H54 (cell line): ENCODE measurements at regions not wholly inside any gene's neighbourhood (a gene's known extent, or its start where the extent isn't known, plus 50 kb on each side); places are given as distances from the start of the nearest gene placed in this dataset.
A peak's percentile ranks its signal among the peaks of the same experiment; 100 is the strongest.

Experiments used
- DNase-seq: peaks from one replicate; pipeline ENCODE4 v3.0.0; 2011; ENCODE audit warnings: low spot score, mixed read lengths; ENCODE audit not compliant: insufficient read length
- FAIRE-seq: peaks from 3 replicates; lab custom pipeline; 2011; peaks lifted over from hg19 to GRCh38; lab: Jason Lieb, UNC
- POLR2A ChIP-seq: IDR thresholded peaks from 2 replicates; pipeline ENCODE4 v1.6.1; 2011; ENCODE audit warnings: low read depth, mild to moderate bottlenecking, low read length

DNA sequence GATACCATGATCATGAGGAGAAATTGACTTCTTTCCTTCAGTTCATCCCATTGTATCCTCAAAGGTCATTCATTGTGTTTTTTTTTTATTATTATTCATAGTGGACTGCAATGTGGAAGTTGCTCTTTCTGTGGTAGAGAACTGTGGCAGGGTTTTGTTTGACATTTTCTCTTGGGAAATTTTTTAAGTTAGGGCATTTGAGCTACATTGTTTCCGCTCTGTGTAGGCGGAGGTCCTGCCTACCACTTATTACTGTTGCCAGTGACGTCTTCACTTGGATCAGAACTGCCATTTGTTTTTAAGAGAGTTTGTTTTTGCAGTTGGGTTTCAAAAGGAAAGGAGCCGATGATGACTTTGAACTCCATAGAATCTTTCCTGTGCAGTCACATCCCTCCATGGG, 287.4 kb upstream of the FMN2 start:
- DNase-seq (no peak), FAIRE-seq (no peak)

DNA sequence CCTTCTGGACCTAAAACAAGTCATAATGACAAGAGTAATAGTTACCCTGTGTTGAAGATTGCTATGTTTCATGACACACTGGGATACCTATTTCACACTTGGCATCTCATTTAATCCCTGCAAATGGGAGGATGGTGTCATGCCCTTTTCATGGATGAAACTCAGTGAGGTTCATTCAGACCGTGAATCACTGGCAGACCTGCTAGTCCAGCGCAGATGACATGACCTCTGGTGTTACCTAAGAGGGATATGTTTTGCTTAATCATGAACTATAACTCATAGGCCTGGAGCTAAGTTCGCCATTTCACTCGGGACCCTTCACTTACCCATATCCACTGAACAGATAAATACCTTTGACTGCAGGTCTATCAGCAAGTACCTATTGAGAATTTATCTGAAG, 286.6 kb upstream of the FMN2 start:
- FAIRE-seq (no peak), DNase-seq (no peak)
- no peak for TF ChIP-seq POLR2A

More for the DNA sequence above, 287.4 kb upstream of the FMN2 start:
- no peak for TF ChIP-seq POLR2A

DNA sequence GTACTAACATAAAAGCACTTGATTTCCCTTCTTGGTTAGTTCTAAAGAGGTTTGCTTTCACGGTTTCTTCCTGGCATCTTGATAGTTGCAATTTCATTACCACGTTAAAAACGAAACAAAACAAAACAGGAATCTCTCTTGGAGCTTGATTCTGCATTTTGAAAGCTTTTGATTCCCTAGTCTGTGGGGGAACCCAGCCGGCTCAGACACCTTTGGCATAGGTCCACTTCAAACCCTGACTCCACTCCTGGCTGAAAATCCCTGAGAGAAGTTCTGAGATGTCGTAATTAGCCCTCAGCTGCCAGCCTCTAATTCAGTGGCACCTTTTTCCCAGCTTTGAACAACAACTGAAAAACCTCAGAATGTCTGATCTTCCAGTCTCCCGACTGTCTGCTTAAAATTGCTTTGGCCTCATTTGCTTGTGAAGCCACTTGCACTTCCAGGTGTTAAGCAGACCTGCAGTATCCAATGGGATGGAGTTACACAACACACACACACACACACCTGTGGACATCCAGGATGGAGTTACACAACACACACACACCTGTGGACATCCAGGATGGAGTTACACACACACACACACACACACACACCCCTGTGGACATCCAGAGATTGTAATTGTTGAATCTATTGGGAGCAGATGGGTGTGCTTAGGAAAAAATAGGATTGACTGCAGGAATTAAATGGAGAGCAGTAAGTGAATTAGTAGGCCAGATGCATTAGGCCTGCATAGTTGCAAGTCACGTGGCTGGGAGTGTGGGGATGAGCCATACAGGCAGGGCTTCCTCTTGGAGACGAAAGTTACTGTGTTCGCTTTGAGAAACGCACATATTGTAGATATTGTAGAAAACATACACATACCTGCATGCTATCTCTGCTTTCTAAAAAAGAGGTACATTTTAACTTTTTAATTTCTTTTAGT, 285.6 kb upstream of the FMN2 start:
- FAIRE-seq (no peak), DNase-seq (no peak)
- TF ChIP-seq POLR2A: no peak

DNA sequence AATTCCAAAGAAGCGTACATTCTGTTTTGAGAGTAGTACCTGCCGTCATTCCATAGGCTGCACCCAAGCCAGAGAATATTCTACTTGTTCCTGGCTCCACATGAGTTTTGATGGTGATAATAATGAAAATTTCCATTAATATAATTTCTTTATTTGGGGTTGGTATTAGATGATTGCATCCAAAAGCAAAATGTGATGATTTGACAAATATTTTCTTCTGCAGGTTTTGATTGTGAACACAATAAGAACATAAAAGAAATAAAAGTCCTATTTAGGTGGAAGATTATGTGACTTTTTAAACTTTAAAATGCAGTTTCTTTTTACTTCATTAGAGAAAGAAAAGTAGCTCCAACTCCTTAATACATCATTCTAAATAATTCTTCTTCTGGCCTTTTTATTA, 284.8 kb upstream of the FMN2 start:
- FAIRE-seq (no peak), DNase-seq (no peak)
- TF ChIP-seq POLR2A: no peak

DNA sequence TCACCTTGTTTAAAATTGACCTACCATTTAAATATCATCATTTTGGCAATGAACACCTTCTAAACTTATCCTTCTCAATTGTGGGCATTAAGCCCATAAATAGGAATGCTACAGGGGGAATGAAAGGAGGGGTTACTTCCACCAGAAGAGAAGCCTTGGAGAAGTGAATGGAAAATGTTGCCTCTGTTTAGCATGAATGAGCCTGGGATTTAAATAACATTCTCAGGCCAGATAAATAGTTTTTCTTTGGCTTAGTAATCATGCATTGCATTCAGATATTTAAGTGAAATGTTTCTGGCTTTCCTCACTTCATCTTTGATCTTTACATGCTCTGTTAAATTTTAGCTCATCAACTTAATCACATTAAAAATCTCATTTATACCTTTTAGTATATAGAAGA, 284.3 kb upstream of the FMN2 start:
- TF ChIP-seq POLR2A: no peak
- FAIRE-seq (no peak), DNase-seq (no peak)

DNA sequence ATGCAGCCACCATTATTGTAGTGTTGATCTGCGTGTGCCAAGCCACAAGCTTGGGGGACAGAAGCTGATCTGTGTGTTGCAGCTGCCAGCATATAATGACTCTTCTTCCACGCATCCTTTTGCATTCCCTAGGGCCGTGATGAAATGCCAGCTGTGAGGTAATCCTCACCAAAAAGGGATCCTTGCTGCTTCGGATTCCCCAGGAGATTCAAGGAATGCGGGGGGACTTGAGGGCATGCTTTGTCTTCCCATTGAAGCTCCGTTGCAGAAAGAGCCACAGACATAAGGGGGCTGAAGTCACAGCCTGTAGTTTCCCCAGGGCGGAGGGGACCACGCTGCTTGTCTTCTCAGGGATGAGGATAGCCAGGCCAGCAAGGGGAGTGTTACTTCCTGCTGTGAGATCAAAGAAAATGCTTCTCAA, 281.6 kb upstream of the FMN2 start:
- no peak for DNase-seq
- TF ChIP-seq POLR2A: no peak

GRCh38 chr1:239811211-239811885, 280.3 kb upstream of the FMN2 start:
- FAIRE-seq (no peak), DNase-seq (no peak)
- no peak for TF ChIP-seq POLR2A

More for the DNA sequence above, 281.6 kb upstream of the FMN2 start:
- FAIRE-seq: no peak

DNA sequence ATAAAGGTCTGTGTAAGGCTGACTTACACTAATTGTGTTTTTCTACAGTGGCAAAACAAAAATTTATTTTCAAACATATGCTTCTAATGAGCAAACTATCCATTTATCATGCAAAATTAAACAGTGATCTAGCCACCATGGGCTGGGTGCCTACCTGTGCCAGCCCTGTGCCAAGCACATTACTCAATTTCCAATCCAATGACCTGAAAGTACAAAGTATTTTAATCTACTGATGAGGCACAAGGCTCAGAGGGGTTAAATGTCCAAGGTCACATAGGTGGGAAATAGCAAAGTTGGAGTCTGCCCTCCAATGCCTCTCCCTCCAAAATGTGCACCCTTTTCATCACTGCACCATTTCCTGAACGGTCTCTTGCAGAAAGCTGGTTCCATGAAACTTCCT, 279.1 kb upstream of the FMN2 start:
- no peak for FAIRE-seq
- TF ChIP-seq POLR2A: no peak
- DNase-seq: no peak

DNA sequence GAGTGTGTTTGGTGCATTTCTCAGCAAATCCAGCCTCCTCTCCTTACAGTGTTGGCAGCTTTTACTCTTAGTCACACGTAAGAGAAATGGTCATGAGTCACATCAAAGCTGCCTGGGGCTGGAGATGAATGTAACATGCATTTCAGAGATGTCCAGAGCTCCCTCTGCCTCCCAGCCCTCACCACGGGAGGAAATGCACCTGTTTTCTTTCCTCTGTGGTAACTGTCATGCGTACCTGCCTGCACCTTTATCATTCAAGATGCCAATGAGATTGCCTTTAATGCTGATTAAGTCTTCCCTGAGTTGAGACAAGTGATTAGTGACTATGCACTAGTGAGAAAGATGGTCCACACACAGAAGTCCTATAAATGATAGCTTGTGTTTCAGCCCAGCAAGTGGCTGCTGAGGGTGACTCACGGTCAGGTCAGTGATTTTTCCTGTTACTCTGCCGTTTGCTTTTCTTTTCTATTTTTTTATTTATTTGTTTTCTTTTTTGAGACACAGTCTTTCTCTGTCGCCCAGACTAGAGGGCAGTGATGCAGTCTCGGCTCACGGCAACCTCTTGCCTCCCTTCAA, 277.3 kb upstream of the FMN2 start:
- DNase-seq (peak; percentile 63), FAIRE-seq (peak; percentile 55)
- no peak for TF ChIP-seq POLR2A

- no peak for DNase-seq
- no peak for FAIRE-seq
- TF ChIP-seq POLR2A: no peak
These were observed 276.6 kb upstream of the FMN2 start for GRCh38 chr1:239815074-239815473.

GRCh38 chr1:239816081-239816782, 275.5 kb upstream of the FMN2 start:
- DNase-seq (peak; percentile 51), FAIRE-seq (peak; percentile 58)
- no peak for TF ChIP-seq POLR2A

GRCh38 chr1:239817276-239817675, 274.4 kb upstream of the FMN2 start:
- FAIRE-seq: no peak
- no peak for DNase-seq
- TF ChIP-seq POLR2A: no peak

DNA sequence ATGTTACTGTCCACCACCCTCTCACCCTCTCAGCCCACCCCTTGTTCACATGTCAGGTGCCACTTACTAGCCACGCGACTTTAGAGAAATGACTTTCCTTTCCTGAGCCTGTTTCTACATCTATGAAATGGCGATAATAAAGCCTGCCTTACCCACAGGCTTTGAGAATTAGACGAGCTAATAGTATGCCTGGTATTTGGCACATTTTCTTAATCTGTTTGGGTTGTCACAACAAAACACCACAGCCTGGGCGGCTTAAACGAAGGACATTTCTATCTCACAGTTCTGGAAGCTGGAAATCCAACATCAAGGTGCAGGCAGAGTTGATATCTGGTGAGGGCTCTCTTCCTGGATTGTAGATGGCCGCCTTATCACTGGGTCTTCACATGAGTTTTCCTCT, 273.9 kb upstream of the FMN2 start:
- TF ChIP-seq POLR2A: no peak
- FAIRE-seq (no peak), DNase-seq (no peak)
